GM12878 (cell line): ENCODE measurements at regions not wholly inside any gene's neighbourhood (a gene's known extent, or its start where the extent isn't known, plus 50 kb on each side); places are given as distances from the start of the nearest gene placed in this dataset.

Source experiments
- ATAC-seq: fragments of 200-7000 bp; cut with Tn5 transposase; 3 replicates; pipeline ENCODE4 v1.9.1; 2020; ENCODE audit warnings: mild to moderate bottlenecking, moderate library complexity
- BruUV-seq: library from RNA; stranded (reverse); fragments of 400-500 nt; replicated peaks from 2 replicates; lab custom pipeline; 2021; lab: Mats Ljungman, UMichigan
- CTCF ChIA-PET: fragments of 300-600 bp; sonication (Branson Sonifier 250); formaldehyde crosslinking; extraction: SDS; loops from one replicate; lab custom pipeline; 2021; ENCODE audit warnings: inconsistent platforms; lab: Yijun Ruan, JAX
- POLR2A ChIA-PET: fragments of 350-600 bp; formaldehyde crosslinking; extraction: SDS; loops from one replicate; lab custom pipeline; 2021; ENCODE audit warnings: inconsistent platforms; lab: Charles Lee
- RAD21 ChIA-PET: fragments of 300-600 bp; sonication (Branson Sonifier 250); formaldehyde crosslinking; loops from one replicate; lab custom pipeline; 2023; ENCODE audit warnings: antibody characterized with exemption; ENCODE audit not compliant: unreplicated experiment; lab: Charles Lee
- SMC1A ChIA-PET: fragments of 300-600 bp; sonication (Branson Sonifier 250); formaldehyde crosslinking; loops from one replicate; lab custom pipeline; 2023; ENCODE audit not compliant: unreplicated experiment, uncharacterized antibody; lab: Charles Lee
- DNase-seq: peaks from one replicate; pipeline ENCODE4 v3.0.0-alpha.2; 2011; ENCODE audit warnings: low read depth, low spot score
- FAIRE-seq: peaks from 3 replicates; lab custom pipeline; 2011; peaks lifted over from hg19 to GRCh38; lab: Jason Lieb, UNC
- H2AFZ ChIP-seq: 2 replicates; pipeline ENCODE4 v1.6.0; 2011; ENCODE audit warnings: low read depth, low read length, control low read depth; ENCODE audit not compliant: control insufficient read depth
- H3K27ac ChIP-seq: 2 replicates; pipeline ENCODE4 v1.5.1; 2011; ENCODE audit warnings: control low read depth; ENCODE audit not compliant: control insufficient read depth, insufficient read depth
- H3K27me3 ChIP-seq, 2 experiments: replicated peaks in 1 of 2; 2 replicates each; pipeline versions ENCODE4 v1.6.0 to v1.6.1; 2011; ENCODE audit warnings: low read length in 1 of 2; ENCODE audit not compliant: control insufficient read depth in 2 of 2, insufficient read depth in 2 of 2
- H3K36me3 ChIP-seq, 2 experiments: 2 replicates each; pipeline ENCODE4 v1.5.1; 2011; ENCODE audit warnings: low read length in 1 of 2; ENCODE audit not compliant: control insufficient read depth in 2 of 2, insufficient read depth in 2 of 2
- H3K4me1 ChIP-seq: 2 replicates; pipeline ENCODE4 v1.6.1; 2011; ENCODE audit warnings: mild to moderate bottlenecking, low read length, moderate library complexity, mixed read lengths; ENCODE audit not compliant: control insufficient read depth, insufficient read depth
- H3K4me2 ChIP-seq: 2 replicates; pipeline ENCODE4 v1.6.0; 2011; ENCODE audit warnings: control low read depth; ENCODE audit not compliant: control insufficient read depth, insufficient read depth
- H3K4me3 ChIP-seq: fragments of 200-600 bp; sonication (generic); 2 replicates; pipeline ENCODE4 v1.5.1; 2016
- H3K79me2 ChIP-seq: 2 replicates; pipeline ENCODE4 v1.6.0; 2011; ENCODE audit warnings: low read length; ENCODE audit not compliant: control insufficient read depth, insufficient read depth
- H3K9ac ChIP-seq: 2 replicates; pipeline ENCODE4 v1.8.0; 2011; ENCODE audit warnings: low read length, control low read depth, mixed read lengths; ENCODE audit not compliant: control insufficient read depth, insufficient read depth
- H3K9me3 ChIP-seq: replicated peaks from 3 replicates; pipeline ENCODE4 v1.5.1; 2011; ENCODE audit warnings: mild to moderate bottlenecking, low read length; ENCODE audit not compliant: control insufficient read depth, insufficient read depth
- H4K20me1 ChIP-seq: 2 replicates; pipeline ENCODE4 v1.6.0; 2011; ENCODE audit not compliant: control insufficient read depth, insufficient read depth
- CBFB ChIP-seq: IDR thresholded peaks from 2 replicates; pipeline ENCODE4 v1.6.1; 2016; ENCODE audit warnings: antibody characterized with exemption, low read depth
- CREB1 ChIP-seq: IDR thresholded peaks from 2 replicates; pipeline ENCODE4 v1.6.1; 2012; ENCODE audit warnings: low read depth, mild to moderate bottlenecking, inconsistent platforms
- MTA3 ChIP-seq: IDR thresholded peaks from 2 replicates; pipeline ENCODE4 v1.6.1; 2012; ENCODE audit warnings: low read length, inconsistent platforms, borderline replicate concordance
- PML ChIP-seq: IDR thresholded peaks from 2 replicates; pipeline ENCODE4 v1.6.1; 2012; ENCODE audit warnings: low read length, inconsistent platforms
- RAD21 ChIP-seq: IDR thresholded peaks from 2 replicates; pipeline ENCODE4 v1.6.1; 2011; ENCODE audit warnings: mild to moderate bottlenecking, low read depth, low read length, moderate library complexity; ENCODE audit not compliant: insufficient read depth
- SIX5 ChIP-seq: IDR thresholded peaks from 2 replicates; pipeline ENCODE4 v1.6.1; 2011; ENCODE audit warnings: mild to moderate bottlenecking, low read depth, low read length, moderate library complexity; ENCODE audit not compliant: severe bottlenecking
- SMAD1 ChIP-seq: fragments of 450-650 bp; IDR thresholded peaks from 2 replicates; pipeline ENCODE4 v1.6.1; 2018; ENCODE audit warnings: mild to moderate bottlenecking, low read depth; ENCODE audit not compliant: partially characterized antibody
- SPI1 ChIP-seq: IDR thresholded peaks from 2 replicates; pipeline ENCODE4 v1.6.1; 2011; ENCODE audit warnings: low read depth, mild to moderate bottlenecking, low read length, moderate library complexity, borderline replicate concordance; ENCODE audit not compliant: insufficient read depth
- ZNF592 ChIP-seq: fragments of 450-650 bp; IDR thresholded peaks from 2 replicates; pipeline ENCODE4 v1.6.1; 2017; ENCODE audit warnings: mild to moderate bottlenecking, moderate library complexity
- ZNF622 ChIP-seq: fragments of 450-650 bp; IDR thresholded peaks from 2 replicates; pipeline ENCODE4 v1.6.1; 2017; ENCODE audit warnings: mild to moderate bottlenecking, inconsistent platforms
- ZSCAN29 ChIP-seq: fragments of 450-650 bp; IDR thresholded peaks from 2 replicates; pipeline ENCODE4 v1.6.1; 2017; ENCODE audit warnings: mild to moderate bottlenecking, moderate library complexity
- WGBS: methylation state at CpG from one replicate; pipeline ENCODE4 v1.1.6; 2016; ENCODE audit warnings: low lambda C conversion rate; ENCODE audit not compliant: insufficient replicate concordance, insufficient coverage; ENCODE audit errors: missing lambda C conversion rate; 5-methylcytosine and 5-hydroxymethylcytosine counted together
- in situ Hi-C: fragments of 300-500 bp; cut with MboI; formaldehyde crosslinking; loops from 9 replicates; pipeline ENCODE4 v1.14.3; 2018; ENCODE audit warnings: mixed read lengths
- intact Hi-C: fragments of 100-400 bp; cut with micrococcal nuclease; formaldehyde crosslinking; loops from one replicate; pipeline ENCODE4 v1.14.2; 2022; ENCODE audit not compliant: unreplicated experiment

DNA sequence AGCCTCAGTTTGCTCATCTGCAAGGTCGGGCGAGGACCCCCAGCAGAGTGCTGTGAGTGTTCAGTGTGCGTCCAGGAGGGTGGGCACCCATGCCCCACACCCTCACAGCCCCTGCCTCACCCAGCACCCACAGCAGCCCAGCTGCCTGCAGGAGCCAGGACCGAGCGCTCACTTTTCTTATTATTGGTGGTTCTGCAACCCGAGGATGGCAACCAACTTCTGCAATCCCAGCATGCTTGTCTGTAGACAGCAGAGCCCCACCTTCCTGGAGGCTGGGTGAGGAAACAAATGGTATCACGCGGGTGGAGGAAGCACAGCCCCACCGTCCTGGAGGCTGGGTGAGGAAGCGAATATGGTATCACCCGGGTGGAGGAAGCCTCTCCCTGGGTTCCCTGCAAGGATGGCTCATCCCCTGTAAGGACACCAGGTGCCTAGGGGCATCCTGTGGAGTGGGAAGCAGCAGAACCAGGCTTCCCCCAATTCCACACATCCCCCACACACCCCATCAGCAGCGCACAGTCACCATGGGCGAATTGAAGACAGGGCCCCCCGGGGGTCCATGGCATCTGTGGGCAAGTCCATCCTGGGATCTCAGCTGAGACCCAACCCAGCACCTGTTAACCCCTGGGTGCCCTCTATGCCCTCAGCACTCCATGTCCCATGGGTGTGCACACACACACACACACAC is 220.5 kb upstream of the RAB6C start:
- Histone ChIP-seq H3K27me3 (no peaks in the 10 kb centered on the region; a peak in 1 of 4 replicates), H3K4me2 (no peak overlapping the region), H4K20me1 (no peaks in the 10 kb centered on the region), H3K79me2 (no peaks in the 10 kb centered on the region), H3K9ac (no peak overlapping the region), H3K9me3 (no peaks in the 10 kb centered on the region), H3K4me1 (no peaks in the 10 kb centered on the region), H3K27ac (no peak overlapping the region), H3K4me3 (no peak overlapping the region), H3K36me3 (no peaks in the 10 kb centered on the region), H2AFZ (no peak overlapping the region)
- in situ Hi-C loops (no loop called here), intact Hi-C loops (no loop called here)
- SMC1A ChIA-PET, result no interaction called here
- DNase-seq, result no peak
- RAD21 ChIA-PET, result no interaction called here
- no peak for ATAC-seq
- no peak for TF ChIP-seq ZSCAN29
- no peak for TF ChIP-seq ZNF592
- TF ChIP-seq SMAD1, result no peak
- TF ChIP-seq RAD21, result no peak
- TF ChIP-seq CBFB, result no peak
- TF ChIP-seq SIX5, result no peak
- TF ChIP-seq SPI1, result no peak
- TF ChIP-seq PML, result no peak
- no peak for TF ChIP-seq CREB1
- no peak for TF ChIP-seq MTA3
- TF ChIP-seq ZNF622, result no peak
- CTCF ChIA-PET, result no interaction called here
- FAIRE-seq, result no peak
- no TSS peak for BruUV-seq
- WGBS, result 23% methylated on average over 14 of the region's 14 CpGs
- POLR2A ChIA-PET, result no interaction called here
